Endodermal cell (in vitro differentiated cells): ENCODE measurements at regions not wholly inside any gene's neighbourhood (a gene's known extent, or its start where the extent isn't known, plus 50 kb on each side); places are given as distances from the start of the nearest gene placed in this dataset.

Source experiments
- DNase-seq: peaks from one replicate; pipeline ENCODE4 v3.0.0-alpha.2; 2017
- H3K27ac ChIP-seq: 2 replicates; pipeline ENCODE4 v1.5.1; 2013; ENCODE audit warnings: mild to moderate bottlenecking, low read depth, low read length, moderate library complexity
- H3K27me3 ChIP-seq: 2 replicates; pipeline ENCODE4 v1.6.1; 2013; ENCODE audit warnings: mild to moderate bottlenecking, low read length, moderate library complexity; ENCODE audit not compliant: insufficient read depth, control insufficient read depth, poor library complexity, severe bottlenecking
- H3K36me3 ChIP-seq: 2 replicates; pipeline ENCODE4 v1.7.0; 2013; ENCODE audit warnings: mild to moderate bottlenecking, low read length, moderate library complexity; ENCODE audit not compliant: control insufficient read depth, insufficient read depth
- H3K4me1 ChIP-seq: one replicate; pipeline ENCODE4 v1.7.0; 2013; ENCODE audit warnings: low read length; ENCODE audit not compliant: control insufficient read depth, insufficient read depth
- H3K4me3 ChIP-seq: 2 replicates; pipeline ENCODE4 v1.5.1; 2013; ENCODE audit warnings: mild to moderate bottlenecking, low read length, moderate library complexity
- H3K9ac ChIP-seq: 2 replicates; pipeline ENCODE4 v1.6.1; 2013; ENCODE audit warnings: mild to moderate bottlenecking, low read length, moderate library complexity; ENCODE audit not compliant: poor library complexity, severe bottlenecking; ENCODE audit errors: extremely low read depth
- H3K9me3 ChIP-seq: 2 replicates; pipeline ENCODE4 v1.6.1; 2013; ENCODE audit warnings: mild to moderate bottlenecking, low read length, moderate library complexity; ENCODE audit not compliant: control insufficient read depth
- H3K27ac Mint-ChIP-seq: 2 replicates; pipeline ENCODE4 v1.8.0; 2020; ENCODE audit warnings: mixed read lengths
- H3K27me3 Mint-ChIP-seq: 2 replicates; pipeline ENCODE4 v1.8.0; 2021; ENCODE audit warnings: mild to moderate bottlenecking, mixed read lengths; ENCODE audit not compliant: insufficient read depth
- H3K36me3 Mint-ChIP-seq: 2 replicates; pipeline ENCODE4 v1.8.0; 2020; ENCODE audit warnings: low read depth, mixed read lengths
- H3K4me1 Mint-ChIP-seq: 2 replicates; pipeline ENCODE4 v1.8.0; 2020; ENCODE audit warnings: mixed read lengths
- H3K4me3 Mint-ChIP-seq: 2 replicates; pipeline ENCODE4 v1.8.0; 2020; ENCODE audit warnings: mild to moderate bottlenecking, moderate library complexity, mixed read lengths
- H3K9me3 Mint-ChIP-seq: 2 replicates; pipeline ENCODE4 v1.8.0; 2020; ENCODE audit warnings: mild to moderate bottlenecking, mixed read lengths
- CTCF ChIP-seq: fragments of 200-600 bp; sonication (generic); conservative IDR thresholded peaks from 2 replicates; pipeline ENCODE4 v1.5.0; 2021; ENCODE audit warnings: antibody characterized with exemption, mild to moderate bottlenecking
- WGBS, 2 experiments: methylation state at CpG; one replicate each; pipeline versions ENCODE4 v1.1.5 to v1.1.7; 2013; ENCODE audit warnings: missing lambda C conversion rate in 2 of 2, mixed read lengths in 1 of 2; ENCODE audit not compliant: insufficient coverage in 1 of 2, insufficient read length in 1 of 2; 5-methylcytosine and 5-hydroxymethylcytosine counted together

- no peak overlapping the region for H3K4me3 Mint-ChIP-seq
- H3K27me3 ChIP-seq: no peaks in the 10 kb centered on the region
- no peak for TF ChIP-seq CTCF
Measured at GRCh38 chr19:28159065-28159464, 1053.9 kb downstream of the UQCRFS1 start.

GRCh38 chr19:28155265-28155664, 1057.7 kb downstream of the UQCRFS1 start:
- DNase-seq: no peak
- Mint-ChIP-seq H3K4me3 (no peak overlapping the region), H3K27me3 (no peaks in the 10 kb centered on the region), H3K36me3 (no peaks in the 10 kb centered on the region), H3K9me3 (peaks cover 4% of the 10 kb centered on the region), H3K27ac (no peak overlapping the region), H3K4me1 (peaks cover 25% of the 10 kb centered on the region)
- Histone ChIP-seq H3K9me3 (peaks cover 9% of the 10 kb centered on the region), H3K4me3 (no peak overlapping the region), H3K27me3 (no peaks in the 10 kb centered on the region), H3K27ac (no peak overlapping the region), H3K4me1 (peaks cover 9% of the 10 kb centered on the region), H3K36me3 (no peaks in the 10 kb centered on the region), H3K9ac (no peak overlapping the region)
- 90% methylated on average over 1 of the region's 1 CpG; no CpG with 5 or more reads in 1 of the 2 experiments for WGBS, 2 experiments
- no peak for TF ChIP-seq CTCF

More at GRCh38 chr19:28159065-28159464, 1053.9 kb downstream of the UQCRFS1 start:
- no peak overlapping the region for H3K27ac Mint-ChIP-seq
- H3K9ac ChIP-seq: no peak overlapping the region
- no peaks in the 10 kb centered on the region for H3K4me1 ChIP-seq
- peaks cover 10% of the 10 kb centered on the region for H3K4me1 Mint-ChIP-seq
- H3K27ac ChIP-seq: no peak overlapping the region
- DNase-seq: no peak
- H3K4me3 ChIP-seq: no peak overlapping the region
- H3K9me3 Mint-ChIP-seq: peaks cover 15% of the 10 kb centered on the region
- no peaks in the 10 kb centered on the region for H3K36me3 Mint-ChIP-seq
- peaks cover 13% of the 10 kb centered on the region for H3K9me3 ChIP-seq
- H3K27me3 Mint-ChIP-seq: no peaks in the 10 kb centered on the region
- H3K36me3 ChIP-seq: no peaks in the 10 kb centered on the region

- Histone ChIP-seq H3K27me3 (no peaks in the 10 kb centered on the region), H3K9me3 (peaks cover 4% of the 10 kb centered on the region), H3K4me1 (peaks cover 9% of the 10 kb centered on the region), H3K36me3 (no peaks in the 10 kb centered on the region), H3K27ac (no peak overlapping the region), H3K4me3 (no peak overlapping the region), H3K9ac (no peak overlapping the region)
- 92 to 100% methylated on average over 2 of the region's 2 CpGs for WGBS, 2 experiments
- Mint-ChIP-seq H3K9me3 (no peaks in the 10 kb centered on the region), H3K4me1 (peaks cover 37% of the 10 kb centered on the region), H3K27ac (no peak overlapping the region), H3K27me3 (no peaks in the 10 kb centered on the region), H3K4me3 (no peak overlapping the region), H3K36me3 (no peaks in the 10 kb centered on the region)
- TF ChIP-seq CTCF: no peak
- no peak for DNase-seq
Measured at GRCh38 chr19:28154077-28154476, 1058.9 kb downstream of the UQCRFS1 start.
